ENCODE measurements at regions not wholly inside any gene's neighbourhood (a gene's known extent, or its start where the extent isn't known, plus 50 kb on each side); places are given as distances from the start of the nearest gene placed in this dataset.
A peak's percentile ranks its signal among the peaks of the same experiment; 100 is the strongest.

DNA sequence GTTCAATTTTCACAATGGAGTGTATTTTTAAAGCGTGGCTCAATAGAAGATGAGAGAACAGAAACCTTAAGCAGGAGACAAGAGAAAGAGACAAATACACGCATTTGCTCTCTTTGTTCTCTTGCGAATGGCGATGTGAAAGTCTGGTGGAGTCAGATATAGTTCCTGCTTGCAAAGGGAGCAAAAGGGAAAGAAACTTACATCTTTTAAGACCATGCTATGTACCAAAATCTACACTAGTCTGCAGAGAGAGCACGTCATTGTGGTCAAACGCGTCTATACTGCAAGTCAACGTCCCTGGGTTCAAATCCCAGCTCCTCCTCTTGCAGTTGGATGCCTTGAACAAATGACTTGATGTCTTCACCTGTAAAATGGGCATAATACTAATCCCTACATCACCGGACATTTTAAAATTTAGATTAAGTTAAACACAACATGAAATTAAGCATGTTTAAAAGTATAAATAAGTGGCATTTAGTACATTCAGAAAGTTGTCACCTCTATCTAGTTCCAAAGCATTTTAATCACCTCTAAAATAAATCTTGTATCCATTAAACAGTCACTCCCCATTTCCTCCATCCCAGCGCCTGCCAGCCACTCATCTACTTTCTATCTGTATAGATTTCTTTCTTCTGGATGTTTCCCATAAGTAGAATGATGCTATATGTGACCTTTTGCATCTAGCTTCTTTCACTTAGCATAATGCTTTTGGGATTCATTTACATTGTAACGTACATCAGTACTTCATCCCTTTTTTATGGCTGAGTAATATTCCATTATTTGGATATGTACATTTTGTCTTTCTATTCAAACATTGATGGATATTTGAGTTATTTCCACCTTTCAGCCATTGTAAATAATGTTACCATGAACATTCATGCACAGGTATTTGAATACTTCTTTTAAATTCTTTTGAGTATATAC, 406.9 kb downstream of the TMEM114 start:
- DNase-seq, result no peak

DNA sequence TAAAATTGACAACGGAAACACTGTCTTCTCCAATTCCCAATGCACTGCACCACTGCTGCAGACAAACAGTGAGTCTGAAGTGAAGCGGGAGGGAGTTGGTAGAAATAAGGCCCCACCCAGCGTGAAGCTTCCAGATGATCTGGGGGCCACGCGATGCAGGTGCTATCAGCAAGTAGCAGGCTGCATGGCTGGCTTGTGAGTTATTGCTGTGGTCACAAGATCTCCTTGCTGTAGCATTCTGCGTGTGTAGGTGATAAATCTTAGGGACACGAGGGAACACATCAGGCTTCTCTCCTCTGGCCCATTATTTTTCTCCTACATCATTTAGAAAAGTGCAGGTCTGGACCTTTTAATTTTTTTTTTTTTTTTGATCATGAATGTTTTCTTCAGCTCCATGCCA, 407.6 kb downstream of the TMEM114 start:
- DNase-seq, result no peak

DNA sequence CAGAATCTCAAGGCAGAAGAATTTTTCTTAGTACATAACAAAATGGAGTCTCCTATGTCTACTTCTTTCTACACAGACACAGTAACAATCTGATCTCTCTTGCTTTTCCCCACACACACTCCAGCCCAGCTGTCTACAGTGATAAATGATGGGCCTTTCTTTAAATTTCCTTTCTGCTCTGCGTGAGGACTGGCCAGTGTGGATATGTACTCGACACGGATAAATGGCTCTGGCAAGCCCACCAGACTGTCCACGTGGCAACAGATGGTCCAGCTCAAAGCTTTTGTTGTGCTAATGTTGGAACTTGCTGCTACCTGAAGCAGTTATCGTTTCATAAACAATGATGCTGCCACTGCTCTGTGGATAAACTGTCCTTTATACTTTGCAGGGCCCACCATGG, 410.7 kb downstream of the TMEM114 start:
- peak; percentile 1 for DNase-seq

DNA sequence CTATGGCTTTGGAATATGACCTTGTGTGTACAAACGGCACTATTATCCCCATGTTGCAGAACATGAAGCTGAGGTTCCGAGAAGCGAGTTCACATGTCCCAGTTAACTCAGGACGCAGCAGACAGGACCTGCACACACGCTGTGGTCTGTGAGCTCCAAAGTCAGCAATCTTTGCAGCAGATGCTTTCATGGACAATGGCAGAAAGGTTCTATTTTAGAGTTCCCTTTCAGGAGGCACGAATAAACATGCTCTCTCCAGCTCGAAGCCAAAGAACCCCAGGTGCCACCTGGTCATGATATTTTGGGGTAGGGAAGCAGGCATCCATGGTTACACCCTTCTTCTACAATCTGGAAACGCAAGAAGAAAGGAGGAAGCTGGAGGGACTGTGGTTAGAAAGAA, 412.0 kb downstream of the TMEM114 start:
- no peak for DNase-seq

DNA sequence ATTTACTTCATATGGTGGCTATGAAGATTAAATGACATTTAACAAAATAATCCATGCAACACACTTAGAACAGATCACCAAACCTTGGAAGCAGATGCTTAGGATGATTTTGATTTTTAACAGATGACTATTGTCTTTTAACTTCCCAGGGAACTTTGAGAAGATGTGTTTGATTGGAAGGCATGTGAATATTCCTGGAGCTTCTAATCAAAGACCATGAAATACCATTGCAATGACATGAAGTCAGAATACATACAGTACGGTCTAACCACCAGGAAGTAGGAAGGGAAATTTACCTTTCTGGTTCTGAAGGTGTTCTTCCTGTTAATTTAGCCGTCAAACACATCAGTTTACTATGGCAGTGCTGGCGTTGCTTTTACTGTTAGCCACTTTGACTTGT, 414.9 kb downstream of the TMEM114 start:
- DNase-seq, result no peak

DNA sequence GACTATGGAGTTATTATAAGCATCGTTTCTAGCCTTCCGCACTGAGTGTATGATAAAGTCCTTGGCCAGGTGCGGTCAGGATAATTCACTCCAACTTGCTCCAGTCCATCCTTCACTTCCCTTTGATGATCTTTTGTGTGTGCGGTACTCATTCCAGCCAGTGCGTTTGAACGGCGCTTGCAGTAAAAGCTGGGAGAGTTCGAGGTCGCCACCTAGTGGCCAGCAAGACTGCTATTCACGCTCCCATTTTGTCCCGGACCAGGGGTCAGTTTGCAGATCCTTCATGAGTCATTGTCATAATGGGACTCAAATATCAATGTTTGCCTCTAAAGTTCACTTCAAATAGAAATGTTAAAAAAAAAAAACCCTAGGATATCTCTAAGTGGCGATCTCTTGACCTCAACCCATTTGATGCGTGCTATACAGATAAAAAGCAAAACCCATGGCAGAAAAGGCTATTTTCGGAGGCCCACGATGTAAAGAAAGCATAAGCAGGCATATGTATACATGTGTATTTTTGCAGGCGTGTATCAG, 417.1 kb downstream of the TMEM114 start:
- DNase-seq, result peak; percentile 92

DNA sequence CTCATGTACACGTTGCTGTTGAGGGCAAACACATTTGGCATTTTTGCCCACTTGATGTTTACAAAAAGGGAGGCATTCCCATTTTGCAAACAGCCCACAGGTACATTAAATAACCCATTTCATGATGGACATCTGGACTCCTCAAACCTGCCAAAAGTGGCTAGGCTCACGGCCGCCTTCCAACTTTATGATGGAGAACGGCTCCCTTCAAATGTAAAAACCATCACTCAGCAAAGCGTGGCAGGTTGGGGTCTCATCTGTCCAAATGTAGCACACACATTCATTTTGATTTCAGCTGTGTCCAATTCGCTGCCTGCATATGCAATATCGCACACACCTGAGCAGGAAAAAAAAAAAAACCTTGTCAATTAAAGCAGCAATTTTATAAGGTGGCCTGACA, 417.8 kb downstream of the TMEM114 start:
- DNase-seq, result no peak

DNA sequence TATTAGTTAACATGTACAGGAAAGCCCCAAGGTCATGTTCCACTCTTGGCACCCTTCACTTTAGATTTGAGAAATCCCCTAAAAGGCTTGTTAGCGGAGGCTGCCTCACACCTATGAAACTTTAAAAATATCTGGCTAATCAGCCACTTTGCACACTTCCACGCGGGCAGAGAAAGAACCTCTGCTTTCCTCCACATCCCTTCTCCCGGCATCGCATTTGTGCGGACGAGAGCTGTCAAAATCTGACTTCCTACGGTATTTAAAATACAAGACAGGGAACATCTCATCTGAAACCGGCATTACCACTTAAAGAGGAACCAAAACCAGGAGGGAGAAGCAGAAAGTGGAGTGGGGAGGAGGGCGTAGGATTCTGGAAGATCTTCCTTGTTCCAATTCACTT, 422.3 kb downstream of the TMEM114 start:
- no peak for DNase-seq

DNA sequence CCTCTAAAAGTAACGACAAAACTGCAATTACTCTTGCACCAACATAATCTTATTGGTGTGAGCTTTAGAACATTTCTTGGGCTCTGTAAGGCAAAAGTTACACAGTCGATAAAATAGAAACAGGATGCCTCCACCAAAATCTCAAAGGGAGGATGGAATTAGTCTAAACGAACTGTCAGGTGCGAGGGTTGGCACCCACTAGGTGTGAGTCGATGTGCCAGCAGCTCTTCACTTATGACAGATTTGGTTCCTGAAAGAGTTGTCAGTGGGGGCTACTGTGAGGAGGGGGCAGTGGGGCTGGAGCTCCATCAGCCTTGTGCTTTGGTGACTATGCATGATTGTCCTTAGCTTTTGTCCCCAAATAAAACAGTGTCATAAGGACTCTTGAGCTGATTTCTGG, 422.9 kb downstream of the TMEM114 start:
- no peak for DNase-seq

DNA sequence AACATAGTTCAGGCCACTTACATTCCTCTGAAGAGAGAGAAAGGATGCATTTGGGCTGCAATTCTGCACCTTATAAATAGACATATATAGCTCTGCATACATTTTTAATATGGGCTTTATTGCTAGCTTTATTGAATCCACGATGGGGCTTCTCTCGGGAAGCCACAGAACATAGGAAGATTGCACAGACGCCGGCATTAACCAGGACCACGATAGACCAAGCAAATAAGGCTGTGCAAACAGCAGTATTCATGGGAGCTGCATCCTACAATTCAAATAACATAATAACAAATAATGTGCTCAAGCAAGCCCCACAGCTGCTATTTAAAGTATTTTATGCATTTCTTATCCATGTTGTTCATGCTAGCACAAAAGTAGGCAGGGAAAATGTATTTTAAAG, 432.3 kb downstream of the TMEM114 start:
- no peak for DNase-seq

DNA sequence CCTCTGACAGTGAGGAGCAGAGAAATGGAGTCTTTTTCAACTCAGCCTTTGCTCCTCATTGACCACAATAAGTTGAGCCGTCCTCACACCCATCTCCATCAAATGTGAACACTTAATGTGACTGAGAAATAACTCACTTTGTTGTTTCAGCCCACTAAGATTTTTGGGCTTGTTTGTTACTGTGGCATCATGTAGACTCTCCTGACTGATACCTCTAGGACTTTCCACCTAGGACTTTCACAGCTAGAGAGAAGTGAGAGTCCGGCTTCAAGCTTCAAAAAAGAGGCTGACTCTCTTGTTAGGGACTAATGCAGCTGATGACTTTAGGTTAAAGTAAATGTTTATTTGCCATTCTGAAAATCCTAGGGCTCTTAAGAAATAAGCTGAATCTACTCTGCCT, 435.0 kb downstream of the TMEM114 start:
- no peak for DNase-seq

DNA sequence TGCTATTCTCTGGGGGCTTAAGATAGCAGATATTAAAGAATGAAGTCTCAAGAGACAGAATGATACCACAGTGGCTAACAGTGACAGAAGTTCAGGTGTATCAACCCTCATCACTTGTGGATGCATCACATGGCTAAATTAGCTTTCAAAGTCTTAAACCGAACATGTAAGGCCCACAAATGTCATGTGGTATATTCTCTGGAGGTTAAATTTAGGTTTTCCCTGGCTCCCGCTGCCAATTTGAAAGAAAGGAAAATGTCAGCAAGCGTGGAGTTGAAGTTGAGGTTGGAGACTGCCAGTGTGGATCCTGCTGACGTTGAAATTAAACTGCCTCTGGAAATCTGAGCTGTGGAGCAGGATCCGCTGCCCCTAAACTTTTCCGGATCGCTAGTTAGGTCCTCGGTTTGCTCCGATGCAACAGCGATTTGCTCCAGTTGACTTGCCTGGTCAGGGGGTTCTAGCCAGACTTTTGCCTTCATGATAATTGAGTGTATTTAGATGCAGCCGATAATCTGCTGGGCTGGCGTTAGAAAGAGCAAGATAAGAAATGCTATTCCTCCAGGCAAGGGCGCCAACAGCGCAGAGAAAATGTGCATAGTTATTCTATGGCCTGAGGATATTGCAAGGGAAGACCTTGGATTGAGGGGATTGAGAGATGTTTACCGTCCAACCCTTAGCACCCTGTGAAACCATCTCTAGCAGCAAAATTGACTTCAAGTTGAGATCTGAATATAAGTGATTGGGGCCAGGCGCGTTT, 443.9 kb downstream of the TMEM114 start:
- no peak for DNase-seq

DNA sequence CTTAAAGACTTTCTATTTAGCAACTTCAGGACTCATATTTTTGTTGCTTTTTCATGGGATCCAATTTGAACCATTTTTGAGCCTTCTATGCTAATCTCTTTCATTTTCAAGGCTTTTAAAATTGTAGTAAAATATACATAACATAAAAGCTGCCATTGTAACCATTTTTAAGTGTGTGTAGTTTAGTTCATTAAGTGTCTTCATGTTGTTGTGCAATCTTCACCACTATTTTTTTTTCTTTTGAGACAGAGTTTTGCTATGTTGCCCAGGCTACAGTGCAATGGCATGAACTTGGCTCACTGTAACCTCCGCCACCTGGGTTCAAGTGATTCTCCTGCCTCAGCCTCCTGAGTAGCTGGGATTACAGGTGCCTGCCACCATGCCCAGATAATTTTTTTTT, 451.6 kb downstream of the TMEM114 start:
- DNase-seq, result no peak

DNA sequence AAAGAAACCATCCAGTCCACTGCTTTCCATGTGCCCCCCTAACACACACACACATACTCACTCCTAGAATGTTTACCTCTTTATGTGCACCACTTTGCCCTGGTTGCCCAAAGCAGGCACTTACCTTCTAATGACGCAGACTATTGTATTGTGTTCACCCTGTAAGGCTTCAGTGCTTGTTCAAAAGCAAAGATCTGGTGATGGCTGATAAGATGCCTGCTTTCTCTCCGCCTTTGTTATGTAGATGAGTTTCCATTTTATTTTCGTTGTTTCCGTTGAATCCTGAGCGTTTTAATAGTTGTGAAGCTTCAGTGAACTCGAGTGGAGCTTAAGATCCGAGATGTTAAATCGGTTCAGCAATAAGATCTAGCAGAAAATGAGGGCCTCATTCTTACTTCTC, 452.7 kb downstream of the TMEM114 start:
- DNase-seq, result no peak

DNA sequence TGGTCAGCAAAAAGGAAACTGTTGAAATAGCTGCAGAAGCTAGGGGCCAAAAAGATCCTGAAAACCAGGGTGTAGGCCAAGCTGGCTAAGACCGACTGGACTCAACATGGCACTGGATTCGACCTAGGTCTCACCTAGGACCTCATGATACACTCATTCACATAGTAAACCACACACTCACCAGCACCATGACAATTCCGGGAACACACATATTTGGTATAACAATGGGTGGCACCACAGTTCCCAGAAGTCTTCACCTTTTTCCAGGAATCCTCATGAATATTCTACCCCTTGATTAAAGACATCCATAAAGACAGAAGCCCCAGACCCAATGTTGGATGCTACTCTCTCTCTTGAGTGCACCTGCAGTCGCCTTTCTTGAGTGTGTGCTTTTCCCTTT, 460.1 kb downstream of the TMEM114 start:
- no peak for DNase-seq

DNA sequence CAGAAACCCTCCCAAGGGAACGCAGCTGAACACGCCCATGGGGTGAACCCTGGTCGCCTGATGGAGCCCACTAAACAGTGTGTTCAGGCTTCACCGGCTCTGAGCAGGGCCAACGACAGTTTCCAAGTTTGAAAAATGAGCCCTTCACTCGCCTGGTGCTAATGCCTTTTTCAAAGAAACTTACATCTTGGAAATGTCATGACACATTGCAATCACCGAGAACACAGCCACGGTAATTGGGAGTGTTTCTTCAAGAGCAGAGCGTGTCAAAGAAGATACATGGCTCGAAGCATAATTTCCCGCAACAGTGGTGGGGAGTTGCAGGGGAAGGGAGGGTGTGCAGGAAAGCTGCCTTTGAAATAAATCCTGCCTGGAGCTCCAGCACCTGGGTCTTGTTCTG, 463.2 kb downstream of the TMEM114 start:
- no peak for DNase-seq

DNA sequence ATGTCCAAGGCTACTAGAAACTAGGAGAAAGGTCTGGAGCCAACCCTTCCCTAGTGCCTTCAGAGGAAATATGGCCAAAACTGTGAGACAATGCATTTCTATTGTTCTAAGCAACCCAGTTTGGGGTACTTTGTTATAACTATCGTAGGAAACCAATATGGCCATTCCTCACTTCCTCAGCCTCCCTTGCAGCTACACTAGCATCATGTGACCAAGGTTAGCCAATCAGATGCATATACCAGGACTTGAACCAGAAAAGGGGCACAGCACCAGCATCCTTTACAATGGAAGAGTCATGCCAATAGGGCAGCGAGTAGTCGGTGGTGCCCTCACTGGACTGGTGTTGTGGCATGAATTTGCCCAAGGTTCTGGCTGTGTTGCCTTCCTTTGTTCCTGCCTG, 464.0 kb downstream of the TMEM114 start:
- no peak for DNase-seq

DNA sequence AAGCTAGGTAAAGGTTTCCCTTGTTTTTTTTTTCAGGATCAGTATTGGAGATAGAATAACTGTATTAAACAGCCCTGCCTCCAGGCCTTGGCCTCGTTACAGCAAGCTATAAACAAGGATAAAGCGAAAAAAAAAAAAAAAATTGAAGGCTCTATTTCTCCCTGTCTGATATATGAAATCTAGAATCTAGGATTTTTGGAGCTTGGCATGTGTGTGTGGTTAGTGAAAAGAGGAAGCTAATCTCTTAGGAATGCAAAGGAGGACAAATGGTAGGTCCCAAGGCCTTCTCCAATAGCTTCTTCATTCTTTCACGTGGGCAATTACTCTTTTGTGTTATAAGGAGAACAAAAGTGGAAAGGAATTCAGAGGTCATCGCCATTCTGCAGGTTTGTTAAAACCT, 470.3 kb downstream of the TMEM114 start:
- DNase-seq, result no peak

DNA sequence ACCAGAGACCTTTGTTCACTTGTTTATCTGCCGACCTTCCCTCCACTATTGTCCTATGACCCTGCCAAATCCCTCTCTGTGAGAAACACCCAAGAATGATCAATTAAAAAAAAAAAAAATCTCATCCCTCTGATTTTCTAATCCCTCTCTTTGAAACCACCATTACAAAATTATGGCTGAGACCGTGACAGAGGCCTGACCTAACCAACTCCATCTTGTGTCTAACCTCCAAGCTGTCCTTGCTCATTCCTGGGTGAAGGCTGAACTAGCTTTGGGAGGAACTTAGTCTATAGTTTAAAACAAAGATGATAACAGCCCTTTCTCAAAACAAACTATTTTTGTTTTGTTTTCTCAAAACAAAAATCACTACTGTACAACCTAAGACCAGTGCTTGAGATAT, 474.5 kb downstream of the TMEM114 start:
- no peak for DNase-seq

DNA sequence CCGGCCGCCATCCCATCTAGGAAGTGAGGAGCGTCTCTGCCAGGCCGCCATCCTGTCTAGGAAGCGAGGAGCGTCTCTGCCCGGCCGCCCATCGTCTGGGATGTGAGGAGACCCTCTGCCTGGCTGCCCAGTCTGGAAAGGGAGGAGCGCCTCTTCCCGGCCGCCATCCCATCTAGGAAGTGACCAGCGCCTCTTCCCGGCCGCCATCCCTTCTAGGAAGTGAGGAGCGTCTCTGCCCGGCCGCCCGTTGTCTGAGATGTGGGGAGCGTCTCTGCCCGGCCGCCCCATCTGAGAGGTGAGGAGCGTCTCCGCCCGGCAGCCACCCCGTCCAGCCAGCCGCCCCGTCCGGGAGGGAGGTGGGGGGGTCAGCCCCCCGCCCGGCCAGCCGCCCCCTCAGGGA, 475.4 kb downstream of the TMEM114 start:
- DNase-seq, result peak; percentile 14

DNA sequence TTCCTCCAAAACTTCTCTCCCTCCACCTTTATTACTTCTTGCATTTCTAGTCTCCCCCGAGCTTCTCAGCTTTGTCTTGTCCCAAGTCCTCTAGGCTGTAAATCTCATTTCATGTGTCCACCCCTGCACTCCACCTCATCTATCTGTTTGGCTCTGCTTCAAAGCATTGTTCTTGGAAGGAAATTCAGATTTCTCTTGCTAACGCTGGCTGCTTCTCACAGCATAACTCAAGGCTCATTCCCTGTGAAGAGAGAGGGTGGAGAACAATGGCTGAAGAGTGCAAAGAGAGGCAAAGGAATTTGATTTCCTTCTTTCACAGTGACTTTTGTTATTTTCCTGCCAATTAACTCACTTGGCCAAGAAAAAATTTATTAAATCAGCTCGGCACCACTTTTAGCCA, 476.5 kb downstream of the TMEM114 start:
- DNase-seq, result peak; percentile 25

DNA sequence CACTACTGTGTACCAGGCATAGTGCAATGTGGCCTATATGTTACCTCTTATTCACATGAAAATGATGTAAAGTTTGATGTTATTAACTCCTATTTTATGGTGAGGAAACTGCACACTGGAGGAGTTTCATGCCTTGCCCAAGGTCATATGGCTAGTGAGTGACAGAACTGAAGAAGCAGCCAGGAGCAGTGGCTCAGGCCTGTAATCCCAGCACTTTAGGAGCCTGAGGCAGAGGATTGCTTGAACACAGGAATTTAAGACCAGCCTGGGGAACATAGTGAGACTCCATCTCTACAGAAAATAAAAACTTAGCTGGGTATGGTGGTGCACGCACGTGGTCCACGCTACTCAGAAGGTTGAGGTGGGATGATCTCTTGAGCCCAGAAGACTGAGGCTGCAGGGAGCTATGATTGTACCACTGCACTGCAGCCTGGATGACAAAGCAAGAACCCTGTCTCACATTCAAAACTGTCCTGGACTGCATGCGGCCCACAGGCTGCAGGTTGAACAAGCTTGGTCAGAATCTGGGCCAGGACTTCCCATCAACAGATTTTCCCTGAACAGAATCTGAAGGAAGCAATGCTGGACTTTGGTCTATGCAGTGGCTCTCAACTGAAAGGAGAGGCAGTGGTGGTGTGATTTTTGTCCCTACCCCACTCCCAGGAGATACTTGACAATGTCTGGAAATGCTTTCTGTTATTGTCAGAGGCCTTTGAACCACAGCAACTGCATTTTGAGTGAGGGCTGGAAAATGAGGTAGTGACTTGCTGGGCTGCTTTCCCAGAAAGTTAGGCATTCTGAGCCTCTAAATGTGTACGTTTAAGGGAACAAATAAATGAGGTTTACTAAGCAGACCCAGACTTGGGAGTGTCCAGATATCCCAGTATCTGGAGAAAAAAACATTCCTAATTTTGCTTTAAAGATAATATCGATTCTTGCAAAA, 479.5 kb downstream of the TMEM114 start:
- DNase-seq, result peak; percentile 43
